HG02623 (cell line): ENCODE measurements at regions not wholly inside any gene's neighbourhood (a gene's known extent, or its start where the extent isn't known, plus 50 kb on each side); places are given as distances from the start of the nearest gene placed in this dataset.
"Not testable (repeated sequence)": the region's sequence is repeated elsewhere in the genome, so short reads cannot be mapped to it uniquely, and the experiment has no call there.

Experiments
- ATAC-seq: cut with Tn5 transposase; IDR thresholded peaks from one replicate; pipeline ENCODE4 v1.9.1; 2021; ENCODE audit warnings: moderate library complexity; ENCODE audit not compliant: unreplicated experiment

- no peak for ATAC-seq
Measured at GRCh38 chr4:82194329-82194728, 179.5 kb downstream of the HNRNPD start.

- ATAC-seq: no peak
Measured at GRCh38 chr4:82192017-82192673, 181.6 kb downstream of the HNRNPD start.

GRCh38 chr4:82181789-82182188 is 192.0 kb downstream of the HNRNPD start:
- no peak for ATAC-seq

- ATAC-seq: no peak
Measured at GRCh38 chr4:82172186-82172585, 201.6 kb downstream of the HNRNPD start.

GRCh38 chr4:82171531-82172155 is 202.1 kb downstream of the HNRNPD start:
- ATAC-seq: no peak

- ATAC-seq: no peak
Measured at GRCh38 chr4:82149750-82150149, 224.0 kb downstream of the HNRNPD start.

GRCh38 chr4:82145850-82146249 is 227.9 kb downstream of the HNRNPD start:
- ATAC-seq: no peak

GRCh38 chr4:82140422-82140821 is 233.4 kb downstream of the HNRNPD start:
- no peak for ATAC-seq

- no peak for ATAC-seq
Measured at GRCh38 chr4:82139287-82139686, 234.5 kb downstream of the HNRNPD start.

GRCh38 chr4:82138374-82138773 is 235.4 kb downstream of the HNRNPD start:
- no peak for ATAC-seq

GRCh38 chr4:82136161-82136801 is 237.5 kb downstream of the HNRNPD start:
- ATAC-seq: no peak

GRCh38 chr4:82128355-82128754 is 245.4 kb downstream of the HNRNPD start:
- no peak for ATAC-seq

GRCh38 chr4:82126512-82127040 is 247.2 kb downstream of the HNRNPD start:
- no peak for ATAC-seq

GRCh38 chr4:82125787-82126297 is 247.9 kb downstream of the HNRNPD start:
- ATAC-seq: no peak

GRCh38 chr4:82124932-82125786 is 248.6 kb downstream of the HNRNPD start:
- no peak for ATAC-seq

- no peak for ATAC-seq
Measured at GRCh38 chr4:82124365-82124764, 249.4 kb downstream of the HNRNPD start.

GRCh38 chr4:82123934-82124333 is 249.9 kb downstream of the HNRNPD start:
- ATAC-seq: no peak

- ATAC-seq: not testable (repeated sequence)
Measured at GRCh38 chr4:82115183-82115582, 258.6 kb downstream of the HNRNPD start.

- ATAC-seq: no peak
Measured at GRCh38 chr4:82108506-82108905, 265.3 kb downstream of the HNRNPD start.

GRCh38 chr4:82104578-82104977 is 269.2 kb downstream of the HNRNPD start:
- ATAC-seq: no peak
